Adrenal gland (tissue), 9 donors: ENCODE measurements at regions not wholly inside any gene's neighbourhood (a gene's known extent, or its start where the extent isn't known, plus 50 kb on each side); places are given as distances from the start of the nearest gene placed in this dataset.
A peak's percentile ranks its signal among the peaks of the same experiment; 100 is the strongest.

ENCODE experiments used
- DNase-seq, 7 donors: peaks; one replicate each; pipeline ENCODE4 v3.0.0-alpha.2; 2019 to 2020
- H3K27ac ChIP-seq, 5 donors: fragments of 200-600 bp; sonication (generic) in 4 of 5; 1 replicate in 3 of 5; 2 replicates in 2 of 5; pipeline versions ENCODE4 v1.5.1 to v1.8.0; 2016 to 2020; ENCODE audit warnings: mild to moderate bottlenecking in 1 of 5
- H3K27me3 ChIP-seq: fragments of 200-600 bp; 2 replicates; pipeline ENCODE4 v1.8.0; 2021
- H3K36me3 ChIP-seq, 2 donors: fragments of 200-600 bp; replicated peaks in 1 of 2; 1 replicate in 1 of 2; 2 replicates in 1 of 2; pipeline versions ENCODE4 v1.5.1 to v1.8.0; 2018 to 2022
- H3K4me1 ChIP-seq, 2 donors: fragments of 200-600 bp; replicated peaks in 1 of 2; 1 replicate in 1 of 2; 2 replicates in 1 of 2; pipeline versions ENCODE4 v1.5.1 to v1.8.0; 2018 to 2021
- H3K4me3 ChIP-seq, 4 donors: fragments of 200-600 bp; sonication (generic) in 3 of 4; one replicate each; pipeline ENCODE4 v1.5.1; 2016 to 2018
- H3K9me3 ChIP-seq, 3 donors: fragments of 200-600 bp; sonication (generic) in 1 of 3; replicated peaks in 1 of 3; 1 replicate in 2 of 3; 2 replicates in 1 of 3; pipeline versions ENCODE4 v1.5.1 to v1.8.0; 2016 to 2021
- CTCF ChIP-seq, 6 experiments: fragments of 450-650 bp in 4 of 6; fragments of 200-600 bp in 2 of 6; sonication (generic) in 1 of 6; IDR thresholded peaks; 1 replicate in 5 of 6; 2 replicates in 1 of 6; pipeline versions ENCODE4 v1.5.1 to v1.8.0; 2016 to 2021; ENCODE audit warnings: antibody characterized with exemption in 6 of 6, mild to moderate bottlenecking in 2 of 6, moderate library complexity in 1 of 6
- POLR2A ChIP-seq, 2 donors: fragments of 450-650 bp; IDR thresholded peaks; one replicate each; pipeline ENCODE4 v1.6.1; 2017; ENCODE audit warnings: antibody characterized with exemption in 2 of 2, mild to moderate bottlenecking in 2 of 2, moderate library complexity in 1 of 2
- WGBS, 4 donors: extraction: QIAGEN DNeasy Blood & Tissue Kit in 2 of 4; methylation state at CpG; one replicate each; pipeline versions ENCODE4 v1.1.5 to v1.1.7; 2013 to 2017; 5-methylcytosine and 5-hydroxymethylcytosine counted together
- intact Hi-C, 2 donors: fragments of 100-400 bp; cut with DNase I; formaldehyde crosslinking; loops; one replicate each; pipeline versions ENCODE4 v1.14.1 to v1.15.0; 2022 to 2023
- donor health status: healthy with polysubstance abuse.
- donor health status: Bipolar disorder and iron deficiency.
- donor health status: DM: yes; HTN: yes; CAD: no.
- donor health status: DM: no; HTN: no; CAD: no.
- donor health status: DM: no; HTN: no; CAD: no.

GRCh38 chr9:105093685-105094084 lies 150.8 kb upstream of the SLC44A1 start:
- Histone ChIP-seq H3K9me3 (no peaks in the 10 kb centered on the region), H3K36me3 (no peaks in the 10 kb centered on the region), H3K27me3 (no peaks in the 10 kb centered on the region), H3K4me1 (no peaks in the 10 kb centered on the region), H3K4me3 (no peak overlapping the region), H3K27ac (no peak overlapping the region)
- 92 to 100% (median 100%) methylated on average over 1 of the region's 1 CpG for WGBS, 4 donors
- intact Hi-C loops = no loop called here
- DNase-seq = no peak
- TF ChIP-seq CTCF (IDR thresholded peaks at IDR 0.05) (no peak), POLR2A (IDR thresholded peaks at IDR 0.05) (no peak)

- no peak for TF ChIP-seq POLR2A (IDR thresholded peaks at IDR 0.05)
- no peak for TF ChIP-seq CTCF (IDR thresholded peaks at IDR 0.05)
- intact Hi-C loops = no loop called here
These were observed 146.1 kb upstream of the SLC44A1 start for GRCh38 chr9:105098370-105098769.

GRCh38 chr9:105103776-105104175 lies 140.7 kb upstream of the SLC44A1 start:
- no peak for TF ChIP-seq CTCF (IDR thresholded peaks at IDR 0.05)
- no peak for TF ChIP-seq POLR2A (IDR thresholded peaks at IDR 0.05)
- peak in 1 of 7 donors; percentile 9 for DNase-seq
- intact Hi-C loops = no loop called here
- Histone ChIP-seq H3K9me3 (no peaks in the 10 kb centered on the region), H3K4me3 (no peak overlapping the region), H3K27me3 (no peaks in the 10 kb centered on the region), H3K27ac (no peak overlapping the region), H3K4me1 (no peaks in the 10 kb centered on the region), H3K36me3 (no peaks in the 10 kb centered on the region)
- WGBS, 4 donors = 57 to 62% (median 60%) methylated on average over 3 of the region's 3 CpGs

More at GRCh38 chr9:105098370-105098769, 146.1 kb upstream of the SLC44A1 start:
- Histone ChIP-seq H3K36me3 (no peaks in the 10 kb centered on the region), H3K9me3 (no peaks in the 10 kb centered on the region), H3K27me3 (no peaks in the 10 kb centered on the region), H3K4me1 (no peaks in the 10 kb centered on the region), H3K27ac (no peak overlapping the region), H3K4me3 (no peak overlapping the region)
- no peak for DNase-seq
- 65 to 96% (median 82%) methylated on average over 2 of the region's 2 CpGs for WGBS, 4 donors

GRCh38 chr9:105114318-105114717 lies 130.1 kb upstream of the SLC44A1 start:
- H3K4me1 ChIP-seq = no peaks in the 10 kb centered on the region
- H3K27me3 ChIP-seq = no peaks in the 10 kb centered on the region
- DNase-seq = no peak
- TF ChIP-seq CTCF (IDR thresholded peaks at IDR 0.05) (no peak), POLR2A (IDR thresholded peaks at IDR 0.05) (no peak)
- intact Hi-C loops = no loop called here
- H3K36me3 ChIP-seq = no peaks in the 10 kb centered on the region
- 88 to 96% (median 91%) methylated on average over 5 of the region's 5 CpGs for whole genome bisulfite sequencing, 4 donors
- no peak overlapping the region for H3K27ac ChIP-seq
- H3K4me3 ChIP-seq = no peak overlapping the region
- H3K9me3 ChIP-seq = no peaks in the 10 kb centered on the region
